ENCODE measurements at regions not wholly inside any gene's neighbourhood (a gene's known extent, or its start where the extent isn't known, plus 50 kb on each side); places are given as distances from the start of the nearest gene placed in this dataset.
"Not testable (repeated sequence)": the region's sequence is repeated elsewhere in the genome, so short reads cannot be mapped to it uniquely, and the experiment has no call there.

DNA sequence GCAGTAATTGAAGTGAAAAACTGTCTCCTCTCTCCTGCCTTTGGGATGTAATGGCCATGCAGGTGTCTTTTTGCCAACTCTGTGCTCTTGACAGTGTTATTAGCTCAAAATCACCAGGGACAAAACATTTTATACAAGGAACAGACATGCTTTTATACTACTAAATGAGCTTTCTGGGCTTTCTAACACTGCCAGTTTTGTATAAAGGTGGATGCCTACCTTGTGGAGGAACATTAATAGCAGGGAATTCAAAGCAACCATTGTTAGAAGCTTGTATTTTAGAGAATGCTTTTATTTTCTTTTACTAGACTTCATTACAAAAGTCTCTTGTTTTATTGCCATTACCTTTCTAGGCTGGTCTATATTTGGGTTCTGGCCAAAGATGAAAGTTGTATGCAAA lies 54.7 kb upstream of the ARSJ start:
- no peak for DNase-seq (ENCODE audit: low spot score)

DNA sequence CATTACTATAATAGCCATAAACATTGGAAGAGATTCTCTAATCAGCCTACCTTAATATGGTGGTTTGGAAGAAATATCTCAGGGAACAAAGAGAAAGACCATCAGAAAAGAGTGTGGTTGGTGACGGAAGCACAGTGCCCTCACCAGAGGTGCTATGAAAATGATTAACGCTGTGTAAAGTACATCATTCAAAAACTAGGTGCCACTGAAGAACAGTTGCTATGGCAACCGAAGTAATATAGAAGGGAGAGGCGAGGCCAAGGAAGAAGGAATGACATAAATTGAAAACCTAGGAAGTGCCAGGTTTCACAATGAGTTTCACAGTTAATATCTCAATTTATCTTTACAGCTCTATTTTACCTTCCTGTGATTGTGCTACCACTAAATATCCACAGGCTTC lies 57.0 kb upstream of the ARSJ start:
- peak; percentile 42 for DNase-seq (ENCODE audit: low spot score)

DNA sequence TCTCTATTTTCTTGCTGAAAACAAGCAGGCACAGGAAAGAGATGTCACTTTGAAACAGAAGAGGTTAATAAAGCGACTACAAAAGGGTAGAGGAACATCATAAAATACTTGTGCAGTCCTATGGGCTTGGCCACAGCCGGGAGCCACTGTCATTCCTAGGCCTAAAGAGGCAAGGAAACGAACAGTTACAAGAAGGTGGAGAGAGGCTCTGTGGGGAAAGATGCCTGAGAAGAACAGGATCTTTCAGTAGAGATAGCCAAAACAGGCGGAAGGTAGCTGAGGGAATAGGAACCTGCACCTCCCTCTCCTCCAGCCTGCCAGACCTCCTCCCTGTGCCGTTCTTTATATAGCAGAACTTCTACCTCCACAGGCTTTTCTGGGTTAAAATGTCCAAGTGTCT lies 57.4 kb upstream of the ARSJ start:
- DNase-seq (ENCODE audit: low spot score): no peak

DNA sequence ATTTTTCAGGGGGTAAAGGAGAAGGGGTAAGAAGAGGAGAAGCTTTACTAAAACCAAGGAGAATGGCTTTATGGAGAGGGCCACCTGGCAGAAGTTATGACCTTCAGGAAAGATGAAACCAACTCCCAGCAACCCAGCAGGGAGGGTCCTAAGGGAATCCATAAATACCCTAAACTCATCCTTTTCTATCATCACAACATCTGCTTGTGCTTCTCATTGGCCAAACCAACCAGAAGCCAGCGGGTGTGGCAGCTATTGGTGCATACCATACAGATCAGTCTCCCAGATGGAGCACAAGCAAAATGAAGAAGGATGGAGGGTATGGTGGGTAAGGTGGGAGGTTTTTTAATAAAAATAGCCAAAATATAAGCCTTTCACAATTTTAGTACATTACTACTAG lies 58.5 kb upstream of the ARSJ start:
- no peak for DNase-seq (ENCODE audit: low spot score)

DNA sequence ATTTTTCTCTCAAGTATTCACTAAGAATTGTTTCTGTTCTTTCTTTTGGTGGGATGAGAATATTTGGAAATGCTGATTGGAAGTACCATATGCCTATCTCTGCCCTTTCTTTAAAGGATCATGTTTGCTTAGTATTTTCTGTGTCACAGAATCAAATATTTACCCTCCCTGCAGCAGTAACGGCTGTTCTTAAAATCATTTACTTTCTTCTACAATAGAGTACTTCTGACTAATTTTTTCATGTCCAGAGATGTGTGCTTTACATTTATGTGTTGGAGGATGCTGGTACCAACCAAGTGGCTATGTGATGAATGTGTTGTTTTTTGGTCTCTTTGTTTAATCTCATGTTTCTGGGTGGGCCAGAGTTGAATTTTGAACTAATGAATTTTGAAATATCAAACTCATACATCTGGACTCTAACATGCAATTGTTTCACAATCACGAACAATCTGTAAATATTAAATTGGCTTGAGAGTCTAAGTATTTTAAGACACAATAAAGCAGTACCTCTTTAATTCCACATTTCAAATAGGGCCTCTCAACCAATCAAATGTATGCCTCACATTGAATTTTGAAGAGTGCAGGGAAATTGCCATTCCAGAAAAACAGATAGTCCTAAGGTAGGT lies 59.4 kb upstream of the ARSJ start:
- no peak for DNase-seq (ENCODE audit: low spot score)

DNA sequence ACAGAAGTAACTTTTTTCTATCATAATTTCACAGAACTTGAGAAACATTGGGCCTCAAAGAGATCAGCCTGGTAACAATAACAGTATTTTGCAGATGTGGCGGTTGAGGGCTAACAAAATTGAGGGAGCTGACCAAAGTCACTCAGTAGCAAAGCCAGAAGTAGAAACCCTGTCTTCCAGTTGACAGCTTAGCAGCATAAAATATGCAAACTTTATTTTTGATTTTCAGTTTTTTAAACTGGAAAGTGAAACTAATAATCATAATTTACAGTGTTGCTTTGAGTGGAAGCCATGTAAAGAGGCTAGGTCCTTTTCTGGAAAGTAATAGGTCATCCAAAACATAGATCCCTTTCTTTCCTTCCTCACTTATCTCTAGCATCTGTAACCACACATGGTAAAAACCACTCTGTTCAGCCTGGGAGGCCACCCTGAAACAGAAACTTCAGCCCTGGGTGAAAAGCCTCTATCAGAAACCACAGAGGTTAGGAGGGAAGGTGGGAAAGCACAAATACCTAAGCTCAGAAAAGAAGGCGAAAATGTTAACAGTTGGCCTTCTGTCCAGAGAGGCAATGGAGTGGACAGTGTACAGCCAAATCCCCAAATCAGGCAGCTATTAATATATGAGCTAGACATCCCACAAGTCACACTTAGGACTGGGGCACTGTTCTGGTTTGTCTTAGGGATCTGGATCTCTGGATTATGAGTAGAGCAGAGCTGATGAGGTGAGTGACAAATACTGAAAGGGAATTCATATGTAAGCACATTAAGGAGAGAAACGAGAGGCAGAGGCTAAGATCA lies 61.1 kb upstream of the ARSJ start:
- no peak for DNase-seq (ENCODE audit: low spot score)

DNA sequence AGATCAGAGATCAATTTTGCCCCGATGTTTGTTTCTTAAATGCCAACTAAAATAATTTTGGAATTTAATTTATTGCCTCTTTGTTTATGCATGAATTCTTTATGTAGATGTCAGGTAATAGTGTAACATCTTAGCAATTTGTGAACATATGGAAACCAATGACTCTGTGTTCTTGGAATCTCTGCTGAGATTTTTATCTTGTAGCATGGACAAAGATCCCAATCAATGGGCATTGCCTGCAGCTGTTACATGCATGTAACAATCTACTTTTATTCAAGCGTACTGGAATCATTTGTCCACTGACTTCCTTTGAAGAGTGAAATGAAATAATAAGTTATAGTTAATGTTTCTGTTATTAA lies 61.6 kb upstream of the ARSJ start:
- DNase-seq (ENCODE audit: low spot score): no peak

DNA sequence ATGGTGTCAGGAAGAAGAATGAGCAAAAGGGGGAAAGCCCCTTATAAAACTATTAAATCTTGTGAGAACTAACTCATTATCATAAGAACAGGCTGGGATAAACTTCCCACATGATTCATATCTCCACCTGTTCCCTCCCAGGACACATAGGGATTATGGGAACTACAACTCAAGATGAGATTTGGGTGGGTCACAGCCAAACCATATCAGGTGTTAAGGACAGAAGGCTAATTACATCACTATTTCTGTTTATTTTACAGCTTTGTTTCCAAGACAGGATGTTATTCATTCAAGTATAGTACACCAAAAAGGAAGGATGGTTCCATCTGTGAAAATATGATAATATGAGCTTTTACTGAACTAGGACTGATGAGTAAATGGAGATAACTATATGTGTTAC lies 63.7 kb upstream of the ARSJ start:
- no peak for DNase-seq (ENCODE audit: low spot score)

DNA sequence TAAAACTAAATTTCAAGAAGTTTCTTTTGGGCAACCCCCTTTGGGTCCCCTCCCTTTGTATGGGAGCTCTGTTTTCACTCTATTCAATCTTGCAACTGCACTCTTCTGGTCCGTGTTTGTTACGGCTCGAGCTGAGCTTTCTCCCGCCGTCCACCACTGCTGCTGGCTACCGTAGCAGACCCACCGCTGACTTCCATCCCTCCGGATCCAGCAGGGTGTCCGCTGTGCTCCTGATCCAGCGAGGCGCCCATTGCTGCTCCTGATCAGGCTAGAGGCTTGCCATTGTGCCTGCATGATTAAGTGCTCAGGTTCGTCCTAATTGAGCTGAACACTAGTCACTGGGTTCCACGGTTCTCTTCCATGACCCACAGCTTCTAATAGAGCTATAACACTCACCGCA lies 64.9 kb upstream of the ARSJ start:
- not testable (repeated sequence) for DNase-seq (ENCODE audit: low spot score)

DNA sequence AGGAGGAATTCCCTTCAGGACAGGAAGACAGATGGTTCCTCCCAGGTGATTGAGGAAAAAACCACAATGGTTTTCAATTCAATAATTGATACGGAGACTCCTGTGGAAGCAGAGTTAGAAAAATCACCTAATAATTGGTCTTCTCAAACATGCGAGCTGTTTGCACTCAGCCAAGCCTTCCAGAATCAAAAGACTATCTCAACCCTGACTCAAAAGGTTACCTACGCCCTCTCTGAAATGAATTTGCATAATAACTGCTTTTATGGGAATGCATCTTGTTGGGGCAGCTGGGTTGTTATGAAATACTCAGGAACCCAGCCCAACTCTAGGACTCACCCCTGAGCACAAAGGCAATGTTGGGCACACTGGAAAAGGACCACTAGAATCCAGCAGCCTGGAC lies 66.9 kb upstream of the ARSJ start:
- DNase-seq (ENCODE audit: low spot score): no peak

DNA sequence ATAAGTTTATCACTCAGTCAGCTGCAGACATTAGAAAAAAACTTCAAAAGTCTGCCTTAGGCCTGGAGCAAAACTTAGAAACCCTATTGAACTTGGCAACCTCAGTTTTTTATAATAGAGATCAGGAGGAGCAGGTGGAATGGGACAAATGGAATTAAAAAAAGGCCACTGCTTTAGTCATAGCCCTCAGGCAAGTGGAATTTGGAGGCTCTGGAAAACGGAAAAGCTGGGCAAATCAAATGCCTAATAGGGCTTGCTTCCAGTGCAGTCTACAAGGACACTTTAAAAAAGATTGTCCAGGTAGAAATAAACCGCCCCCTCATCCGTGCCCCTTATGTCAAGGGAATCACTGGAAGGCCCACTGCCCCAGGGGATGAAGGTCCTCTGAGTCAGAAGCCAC lies 68.7 kb upstream of the ARSJ start:
- not testable (repeated sequence) for DNase-seq (ENCODE audit: low spot score)

DNA sequence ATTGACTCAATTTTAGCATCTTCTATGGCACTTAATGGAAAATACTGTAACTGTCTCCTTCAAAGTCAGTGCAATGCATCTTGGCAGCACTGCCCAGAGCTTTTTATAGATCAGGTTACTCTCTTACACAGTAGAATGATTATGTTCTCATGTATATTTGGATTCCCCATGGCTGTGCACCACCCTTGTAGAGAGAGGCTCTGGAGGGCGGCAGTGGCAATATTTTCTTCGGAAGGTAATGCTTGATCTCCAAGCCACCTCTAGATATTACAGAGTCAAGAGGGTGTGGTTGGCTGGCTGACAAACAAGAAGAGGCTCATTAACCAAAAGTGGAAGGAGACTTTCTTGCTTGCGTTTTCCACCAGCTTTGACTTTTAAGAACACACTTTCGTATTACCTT lies 72.8 kb upstream of the ARSJ start:
- no peak for DNase-seq (ENCODE audit: low spot score)

DNA sequence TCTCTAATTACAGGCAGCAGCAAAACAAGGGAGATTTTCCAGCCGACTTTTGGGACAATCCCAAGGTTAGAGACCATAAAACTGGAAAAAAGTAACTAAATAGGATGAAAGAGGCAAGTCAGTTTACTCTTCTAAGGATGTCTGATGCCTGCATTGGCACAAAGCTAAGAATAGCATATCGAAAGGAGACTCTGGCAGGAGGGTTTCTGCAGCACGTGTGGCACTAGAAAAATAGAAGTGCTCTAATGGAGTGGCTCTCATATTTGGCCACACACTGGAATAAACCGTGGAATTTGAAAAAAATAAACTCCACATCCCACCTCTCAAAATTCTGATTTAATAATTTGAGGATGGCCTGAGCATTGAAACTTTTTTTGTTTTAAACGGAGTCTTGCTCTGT lies 77.2 kb upstream of the ARSJ start:
- no peak for DNase-seq (ENCODE audit: low spot score)

DNA sequence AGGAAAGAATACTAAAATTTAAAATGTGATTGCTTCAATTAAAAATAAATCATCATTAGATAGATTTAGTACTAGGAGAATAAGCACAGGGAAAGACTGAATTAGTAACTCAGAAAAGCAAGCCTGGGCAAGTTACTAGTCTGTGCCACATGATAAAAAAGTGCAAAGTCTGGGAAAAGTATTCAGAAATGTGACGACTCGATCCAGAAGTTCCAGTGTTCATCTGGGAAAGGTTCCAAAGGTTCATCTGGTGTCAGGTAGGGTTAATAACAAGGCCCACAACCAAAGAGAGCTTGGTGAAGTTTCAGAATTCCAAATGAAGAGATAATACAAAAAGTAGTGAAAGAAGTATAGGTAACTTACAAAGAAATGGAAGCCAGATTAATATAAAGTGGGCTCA lies 78.3 kb upstream of the ARSJ start:
- no peak for DNase-seq (ENCODE audit: low spot score)

DNA sequence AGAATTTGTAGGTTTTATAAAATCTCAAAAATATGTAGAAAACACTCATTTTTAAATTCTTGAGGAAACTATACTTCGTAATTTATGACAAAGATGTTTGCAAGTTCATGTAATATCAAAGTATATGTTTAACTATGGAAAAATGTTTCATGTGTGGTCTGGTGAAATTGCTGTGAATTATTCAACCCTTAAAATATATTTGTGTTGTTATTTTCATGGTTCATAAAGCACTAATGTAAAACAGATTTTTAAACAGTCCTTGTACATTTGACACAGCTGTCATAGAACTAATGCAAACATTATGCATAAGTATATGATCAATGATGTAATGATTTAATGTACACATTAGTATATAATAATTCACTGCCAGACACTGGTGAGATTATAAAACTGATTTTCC lies 83.1 kb upstream of the ARSJ start:
- DNase-seq (ENCODE audit: low spot score): no peak

DNA sequence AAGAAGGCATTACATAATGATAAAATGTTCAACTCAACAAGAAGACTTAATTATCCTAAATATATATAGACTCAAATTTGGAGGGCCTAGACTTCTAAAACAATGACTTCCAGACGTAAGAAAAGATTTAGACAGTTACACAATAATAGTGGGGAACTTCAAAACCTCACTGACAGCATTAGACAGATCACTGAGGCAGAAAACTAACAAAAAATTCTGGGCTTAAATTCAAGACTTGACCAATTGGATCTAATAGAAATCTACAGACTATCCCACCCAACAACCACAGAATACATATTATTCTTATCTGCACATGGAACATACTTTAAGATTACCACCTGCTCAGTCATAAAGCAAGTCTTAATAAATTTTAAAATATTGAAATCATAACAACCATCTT lies 93.3 kb upstream of the ARSJ start:
- DNase-seq (ENCODE audit: low spot score): no peak

DNA sequence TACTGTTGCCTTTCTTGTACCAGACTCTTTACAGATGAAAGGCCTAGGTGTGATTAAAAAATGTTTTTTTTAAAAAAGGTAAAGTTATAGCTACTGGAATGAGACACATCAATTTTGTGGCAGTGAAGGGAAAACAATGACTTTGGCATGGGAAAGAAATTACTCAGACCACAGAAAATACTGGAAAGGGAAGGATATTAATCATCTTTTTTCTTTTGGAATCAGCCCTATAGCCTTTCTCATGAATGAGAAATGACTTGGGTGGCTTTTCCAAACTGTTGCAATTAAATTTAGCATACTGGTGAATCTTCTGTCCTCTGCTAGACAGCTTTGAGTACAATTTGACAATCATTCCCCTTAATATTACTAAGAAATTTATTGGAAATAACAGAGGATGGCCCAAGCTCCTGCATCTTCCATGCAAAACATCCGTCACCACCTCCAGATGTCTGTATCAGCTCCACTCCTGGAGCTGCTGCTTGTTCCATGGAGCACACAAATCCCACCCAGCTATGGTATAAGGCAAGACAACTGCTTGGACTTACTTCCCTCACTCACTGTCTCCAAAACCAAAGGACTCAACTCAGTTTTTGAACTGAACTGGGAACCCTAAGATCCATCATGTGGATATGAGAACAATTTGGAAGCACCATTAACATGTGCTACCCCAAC lies 97.6 kb upstream of the ARSJ start:
- DNase-seq (ENCODE audit: low spot score): no peak

DNA sequence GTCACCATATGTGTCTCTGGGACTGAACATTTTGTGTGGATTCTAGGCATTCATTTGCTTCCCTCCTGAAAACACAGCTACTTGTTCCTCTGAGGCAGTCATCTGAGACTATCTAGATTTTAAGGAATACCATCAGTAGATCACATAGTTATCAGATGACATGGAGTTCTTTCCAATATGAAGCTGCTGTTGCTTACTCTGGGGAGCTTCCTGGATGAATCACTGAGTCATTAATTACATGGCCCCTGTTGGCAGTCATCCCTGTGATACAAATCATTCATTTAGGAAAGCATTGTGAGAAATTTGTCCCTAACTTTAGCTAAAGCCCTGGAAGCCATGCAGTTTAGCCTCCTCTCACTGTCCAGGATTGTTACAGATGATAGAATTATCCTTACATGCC lies 98.2 kb upstream of the ARSJ start:
- DNase-seq (ENCODE audit: low spot score): no peak

DNA sequence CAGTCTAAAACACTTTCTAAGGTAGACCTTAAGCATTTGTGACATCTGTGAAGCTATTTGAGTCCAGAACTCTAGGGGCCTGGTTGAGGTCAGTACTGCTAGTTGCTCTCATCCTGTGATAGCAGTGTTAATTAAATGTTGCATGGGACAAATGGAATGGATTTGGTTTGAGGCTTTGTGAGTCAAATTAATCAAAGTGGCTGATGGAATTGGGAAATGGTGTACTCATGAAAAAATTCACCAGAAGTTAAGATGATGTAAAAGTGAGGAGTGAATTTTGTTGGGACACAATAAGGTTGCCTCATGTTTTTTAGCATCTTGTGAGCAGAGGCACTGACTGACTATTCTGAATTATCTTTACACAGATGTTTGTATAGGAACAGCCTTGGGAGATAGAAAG lies 99.2 kb upstream of the ARSJ start:
- no peak for DNase-seq (ENCODE audit: low spot score)

DNA sequence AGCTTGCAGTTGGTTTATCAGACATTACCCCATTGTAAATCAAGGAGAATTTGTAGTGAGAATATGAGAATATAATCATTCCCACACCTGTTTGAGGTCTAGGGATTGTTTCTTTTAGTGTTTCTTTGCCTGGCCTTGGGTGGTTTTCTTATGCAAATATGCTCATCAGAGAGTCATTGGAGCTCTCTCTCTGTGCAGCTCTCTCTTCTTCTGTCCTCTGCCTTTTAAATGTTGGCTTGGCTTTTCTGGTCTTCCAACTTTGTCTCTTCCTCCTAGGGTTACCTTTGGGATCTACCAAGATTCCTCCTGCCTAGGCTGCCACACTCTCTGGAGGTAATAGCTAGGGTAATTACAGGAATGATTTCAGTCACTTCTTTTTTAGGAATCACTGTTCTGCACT lies 102.3 kb upstream of the ARSJ start:
- DNase-seq (ENCODE audit: low spot score): no peak

DNA sequence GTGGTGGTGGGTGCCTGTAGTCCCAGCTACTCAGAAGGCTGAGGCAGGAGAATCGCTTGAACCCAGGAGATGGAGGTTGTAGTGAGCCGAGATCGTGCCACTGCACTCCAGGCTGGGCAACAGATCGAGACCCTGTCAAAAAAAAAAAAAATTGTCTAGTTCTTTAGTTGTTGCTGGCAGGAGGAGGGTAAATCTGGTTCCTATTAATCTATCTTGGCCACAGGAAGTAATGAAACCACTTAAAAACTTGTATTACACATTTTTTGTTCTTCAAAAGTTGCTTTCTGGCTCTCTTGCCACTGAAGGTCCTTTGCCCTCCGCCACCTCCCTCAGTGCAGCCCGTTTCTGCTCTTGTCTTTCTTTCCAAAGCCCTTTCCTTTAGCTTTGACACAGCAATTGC lies 102.9 kb upstream of the ARSJ start:
- no peak for DNase-seq (ENCODE audit: low spot score)

DNA sequence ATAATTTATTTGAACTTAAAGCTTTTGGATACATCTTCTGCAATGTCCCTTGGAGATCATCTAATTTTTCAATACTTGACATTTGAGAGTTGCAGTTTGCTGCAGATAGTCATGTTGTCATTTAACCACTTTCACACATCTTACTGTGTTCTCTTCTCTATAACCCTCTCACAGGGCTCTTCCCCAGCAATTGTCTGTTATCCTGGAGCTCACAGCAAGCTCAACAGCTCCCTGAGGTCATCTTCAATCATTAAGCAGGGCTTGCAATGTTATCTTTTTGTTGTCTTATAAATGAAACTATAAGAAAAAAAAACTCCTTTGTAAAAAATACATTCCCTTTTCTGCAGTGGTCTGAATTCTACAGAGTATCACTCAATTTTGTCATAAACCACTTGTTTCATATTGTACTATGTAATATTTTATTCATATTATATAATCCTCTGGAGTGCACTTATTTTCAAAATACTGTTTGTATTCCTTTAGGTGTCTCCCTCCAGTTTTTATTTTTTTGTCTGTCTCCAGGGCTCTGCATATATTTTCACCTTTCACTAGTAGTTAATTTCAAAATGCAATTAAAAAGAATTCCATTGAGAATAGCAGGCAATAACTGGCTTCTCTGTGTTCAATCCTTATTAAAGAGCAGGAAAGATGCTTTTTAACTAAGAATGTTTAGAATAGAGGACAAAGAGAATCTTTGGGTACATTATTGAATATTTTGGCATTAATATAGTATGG lies 106.3 kb upstream of the ARSJ start:
- DNase-seq (ENCODE audit: low spot score): no peak

Measured in putamen (tissue), 1 donor.